ENCODE measurements at regions not wholly inside any gene's neighbourhood (a gene's known extent, or its start where the extent isn't known, plus 50 kb on each side); places are given as distances from the start of the nearest gene placed in this dataset.

GRCh38 chr14:85333841-85334240 is 196.1 kb upstream of the FLRT2 start:
- TF ChIP-seq CTCF (IDR thresholded peaks at IDR 0.05): no peak
- TF ChIP-seq TCF7L2 (IDR thresholded peaks at IDR 0.05; ENCODE audit: low read depth, low read length): no peak
- no peak for TF ChIP-seq POLR2AphosphoS5 (IDR thresholded peaks at IDR 0.05; ENCODE audit: low read depth, low read length)
- no peak for TF ChIP-seq REST (IDR thresholded peaks at IDR 0.05; ENCODE audit: insufficient read depth in 1 of 2, low read depth in 2 of 2, low read length in 1 of 2)
